ENCODE measurements at regions not wholly inside any gene's neighbourhood (a gene's known extent, or its start where the extent isn't known, plus 50 kb on each side); places are given as distances from the start of the nearest gene placed in this dataset.

DNA sequence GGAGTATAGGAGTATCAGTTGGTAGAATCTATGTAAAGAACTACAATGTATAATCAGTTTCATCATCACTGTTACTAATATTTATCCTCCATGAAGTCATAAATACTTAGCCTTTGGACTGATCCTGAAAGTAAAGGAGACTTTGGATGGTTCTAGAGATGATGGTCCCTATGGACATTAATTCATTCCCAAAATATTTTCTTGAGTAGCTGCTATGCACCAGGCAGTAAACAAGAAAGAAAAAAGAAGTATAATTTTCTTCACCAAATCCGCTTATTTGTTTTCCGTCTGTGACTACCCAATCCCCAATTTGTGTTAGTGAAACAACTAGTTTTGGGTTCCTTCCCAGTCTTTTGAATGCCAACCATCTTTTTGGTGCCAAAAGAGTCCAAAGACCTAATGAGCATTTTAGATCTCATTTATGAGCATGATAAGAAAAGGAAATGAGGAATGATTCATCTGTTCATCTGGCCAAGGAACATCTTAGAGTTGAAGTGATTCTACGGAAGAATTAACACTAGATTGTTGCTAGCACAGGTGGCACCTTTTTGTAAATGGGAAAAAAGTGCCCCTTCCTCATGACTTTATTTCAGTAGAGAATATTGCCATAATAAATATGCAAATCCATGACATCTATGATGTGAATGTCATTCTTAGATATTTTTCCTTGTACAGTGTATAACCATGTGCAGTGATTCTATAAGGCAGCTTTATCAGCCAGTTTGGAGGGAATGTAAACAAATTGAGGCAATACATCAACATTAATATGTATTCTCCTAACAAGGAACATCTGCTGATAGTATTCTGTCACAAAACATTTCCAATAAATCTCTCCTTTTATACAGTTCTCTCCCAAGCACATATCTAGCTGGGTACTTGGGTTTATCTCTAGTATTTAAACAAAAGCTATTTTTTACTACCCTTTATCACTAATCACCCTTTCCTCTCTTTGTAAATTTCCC, 85.1 kb upstream of the CCDC91 start:
- DNase-seq (ENCODE audit: extremely low read depth, low read depth, low spot score), result no peak

DNA sequence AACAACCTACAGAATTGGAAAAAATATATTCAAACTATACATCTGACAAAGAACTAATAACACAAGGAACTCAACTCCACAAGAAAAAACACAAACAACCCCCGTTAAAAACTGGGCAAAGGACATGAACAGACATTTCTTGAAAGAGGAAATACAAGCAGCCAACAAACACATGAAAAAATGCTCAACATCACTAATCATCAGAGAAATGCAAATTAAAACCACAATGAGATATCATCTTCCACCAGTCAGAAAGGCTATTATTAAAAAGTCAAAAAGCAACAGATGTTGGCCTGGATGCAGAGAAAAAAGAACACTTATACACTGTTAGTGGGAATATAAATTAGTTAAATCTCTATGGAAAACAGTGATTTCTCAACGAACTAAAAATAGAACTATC, 82.6 kb upstream of the CCDC91 start:
- DNase-seq (ENCODE audit: extremely low read depth, low read depth, low spot score), result no peak

GRCh38 chr12:28108599-28108998, 81.7 kb upstream of the CCDC91 start:
- DNase-seq (ENCODE audit: extremely low read depth, low read depth, low spot score), result no peak

DNA sequence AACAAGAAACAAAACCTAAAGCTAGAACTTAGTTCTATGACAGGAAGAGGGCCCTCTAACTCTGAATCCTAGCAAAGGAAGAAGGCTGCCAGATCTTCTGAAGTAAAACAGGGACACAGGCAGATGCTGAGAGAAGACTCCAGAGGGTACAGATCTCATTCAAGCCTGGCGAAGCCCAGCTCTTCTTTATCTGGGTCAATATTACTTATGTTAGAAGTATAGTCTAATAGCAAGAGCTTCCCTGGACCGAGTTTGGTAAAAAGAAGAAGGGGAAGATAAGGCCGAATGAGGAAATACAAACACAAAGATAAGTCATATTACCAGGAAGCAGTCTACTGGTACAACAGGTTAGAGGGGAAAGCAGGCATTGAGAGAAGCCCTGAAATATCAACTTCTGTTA, 79.9 kb upstream of the CCDC91 start:
- DNase-seq (ENCODE audit: extremely low read depth, low read depth, low spot score), result no peak

DNA sequence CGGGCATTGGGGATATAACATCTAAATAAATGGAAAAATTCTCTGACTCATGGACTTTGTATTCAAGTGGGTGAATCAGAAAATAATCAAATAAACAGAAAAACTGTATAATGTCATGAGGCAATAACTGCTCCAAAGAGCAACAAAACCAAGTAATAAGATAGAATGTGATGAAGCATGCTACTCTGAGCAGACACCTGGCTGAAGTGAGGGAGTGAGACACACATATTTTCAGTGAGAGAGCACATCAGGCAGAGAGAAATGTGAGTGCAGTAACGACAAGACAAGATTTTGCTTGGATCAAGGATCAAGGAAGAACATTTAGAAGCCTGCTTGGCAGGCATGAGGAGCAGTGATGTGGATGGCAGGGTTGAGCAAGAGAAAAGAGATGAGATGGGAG, 75.8 kb upstream of the CCDC91 start:
- no peak for DNase-seq (ENCODE audit: extremely low read depth, low read depth, low spot score)

DNA sequence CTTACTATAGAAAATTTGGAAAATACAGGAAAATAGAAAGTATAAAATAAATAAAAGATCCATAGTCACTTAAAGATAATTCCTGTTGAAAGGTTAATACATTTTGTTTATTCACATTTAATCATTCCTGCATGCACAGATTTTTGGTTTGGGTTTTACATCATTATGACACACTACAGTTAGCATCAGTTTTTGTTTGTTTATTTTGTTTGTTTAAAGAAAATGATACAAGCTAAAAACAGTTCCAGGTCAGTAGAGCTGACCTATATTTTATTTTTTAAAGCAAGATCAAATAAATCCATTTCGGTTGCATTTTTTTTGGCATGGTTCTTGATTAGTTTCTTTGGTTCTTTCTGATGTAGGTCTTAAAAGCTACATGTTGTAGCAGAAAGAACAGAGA, 68.8 kb upstream of the CCDC91 start:
- no peak for DNase-seq (ENCODE audit: extremely low read depth, low read depth, low spot score)

DNA sequence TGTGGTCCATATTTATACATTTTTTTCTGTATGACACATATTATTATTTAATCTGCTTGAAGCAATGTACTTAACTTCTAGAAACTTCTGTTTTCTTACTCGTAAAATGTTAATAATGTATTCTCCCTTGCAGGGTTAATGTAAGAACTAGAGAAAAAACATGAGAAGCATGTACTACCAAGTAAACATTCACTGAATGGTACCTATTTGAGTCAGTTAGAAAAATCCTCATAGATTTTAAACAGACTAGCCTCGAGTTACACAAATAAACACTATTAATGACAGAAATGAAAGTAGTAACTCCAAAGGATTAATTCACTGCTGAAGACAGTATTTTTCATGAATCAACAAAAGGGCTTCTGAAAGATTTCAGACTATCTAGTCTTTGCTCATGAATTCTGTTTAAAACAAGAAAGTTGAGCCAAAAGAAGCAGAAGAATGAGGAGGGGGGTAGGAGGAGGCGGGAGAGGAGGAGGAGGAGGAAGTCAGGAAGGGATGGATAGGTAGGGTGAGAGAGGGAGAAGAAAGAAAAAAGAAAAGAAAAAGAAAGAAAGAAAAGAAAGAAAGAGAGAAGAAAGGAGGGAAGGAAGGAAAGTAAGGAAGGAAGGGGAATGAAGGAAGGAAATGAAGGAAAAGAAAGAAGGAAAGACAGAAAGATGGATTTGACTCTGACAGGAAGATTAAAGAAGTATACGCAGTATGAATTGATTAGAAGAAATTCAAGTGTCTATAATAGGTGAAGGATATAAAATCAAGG, 68.2 kb upstream of the CCDC91 start:
- no peak for DNase-seq (ENCODE audit: extremely low read depth, low read depth, low spot score)

- no peak for DNase-seq (ENCODE audit: extremely low read depth, low read depth, low spot score)
Measured at GRCh38 chr12:28122756-28123155, 67.5 kb upstream of the CCDC91 start.

DNA sequence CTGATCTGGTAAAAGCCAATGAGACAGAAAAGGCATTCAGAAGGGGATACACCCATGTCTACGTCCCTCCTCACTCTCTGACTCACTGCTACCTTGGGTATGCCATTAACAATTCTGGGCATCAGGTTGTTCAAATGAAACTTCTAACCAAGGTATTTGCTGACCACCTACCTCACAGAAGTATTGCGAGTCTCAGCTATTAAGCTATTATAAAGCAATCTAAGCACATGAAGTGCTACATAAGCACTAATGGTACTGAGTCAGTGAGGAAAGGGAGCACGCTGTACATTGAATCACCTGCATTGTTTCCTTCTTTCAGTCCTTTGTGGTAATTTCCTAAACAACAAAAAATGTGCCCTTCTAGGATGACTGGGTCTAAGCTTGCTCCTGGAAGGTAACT, 62.8 kb upstream of the CCDC91 start:
- no peak for DNase-seq (ENCODE audit: extremely low read depth, low read depth, low spot score)

DNA sequence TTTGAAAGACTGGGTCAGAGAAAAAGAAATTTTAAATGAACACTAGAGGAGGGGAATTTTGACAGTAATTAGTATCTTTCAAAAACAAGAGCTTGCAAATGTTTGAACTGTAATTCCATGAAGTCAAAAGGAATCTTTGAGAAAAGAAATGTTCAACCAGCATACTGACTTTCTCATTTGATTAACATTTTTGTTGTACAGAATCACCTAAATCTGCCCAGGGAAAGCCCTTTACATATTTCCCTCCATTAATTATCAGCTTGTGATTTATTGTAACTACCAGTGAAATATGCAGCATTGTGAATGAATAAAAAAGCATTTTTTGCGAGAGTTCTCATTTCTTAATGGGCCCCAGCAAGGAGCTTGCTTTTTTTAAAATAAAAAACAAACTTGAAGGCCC, 61.2 kb upstream of the CCDC91 start:
- DNase-seq (ENCODE audit: extremely low read depth, low read depth, low spot score), result no peak

DNA sequence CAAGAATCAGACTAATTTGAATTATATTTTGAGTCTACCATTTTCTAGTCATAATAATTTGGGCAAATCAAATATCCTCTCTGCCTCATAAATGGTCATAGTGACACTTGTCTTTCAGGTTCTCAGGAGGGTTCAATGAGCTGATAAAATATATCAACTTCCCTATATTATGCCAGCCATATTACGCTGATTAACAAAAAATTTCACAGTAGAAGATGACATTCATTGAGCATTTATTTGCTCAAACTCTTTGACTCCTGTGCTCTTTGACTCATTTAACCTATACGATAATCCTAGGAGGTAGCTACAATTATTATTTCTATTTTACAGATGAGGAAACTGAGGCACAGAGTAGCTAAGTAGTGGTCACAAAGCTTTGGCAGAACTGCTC, 60.0 kb upstream of the CCDC91 start:
- no peak for DNase-seq (ENCODE audit: extremely low read depth, low read depth, low spot score)

GRCh38 chr12:28130625-28131598, 59.3 kb upstream of the CCDC91 start:
- peak; percentile 97 for DNase-seq (ENCODE audit: extremely low read depth, low read depth, low spot score)

GRCh38 chr12:28132398-28132797, 57.9 kb upstream of the CCDC91 start:
- no peak for DNase-seq (ENCODE audit: extremely low read depth, low read depth, low spot score)

- no peak for DNase-seq (ENCODE audit: extremely low read depth, low read depth, low spot score)
Measured at GRCh38 chr12:28135801-28136439, 54.3 kb upstream of the CCDC91 start.

GRCh38 chr12:28137414-28137813, 52.8 kb upstream of the CCDC91 start:
- no peak for DNase-seq (ENCODE audit: extremely low read depth, low read depth, low spot score)

DNA sequence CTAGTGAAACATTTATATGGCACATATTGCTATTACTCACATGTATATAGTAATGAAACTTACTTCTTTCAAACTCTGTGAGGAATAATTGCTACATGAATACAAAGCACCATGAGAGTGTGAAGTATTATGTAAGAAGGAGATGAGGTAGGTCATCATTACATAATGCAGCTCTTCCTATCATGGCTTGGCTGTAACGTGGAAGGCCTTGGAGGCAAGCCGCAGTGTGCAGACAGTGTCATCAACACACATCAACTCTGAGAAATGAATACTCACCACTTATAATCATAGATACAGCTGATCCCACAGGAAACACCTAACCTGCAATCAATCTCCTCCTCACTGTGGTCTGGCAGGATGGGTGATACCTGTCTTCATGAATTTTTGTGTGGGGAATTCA, 49.9 kb upstream of the CCDC91 start:
- no peak for DNase-seq (ENCODE audit: extremely low read depth, low read depth, low spot score)

All from glomerular endothelial cell (primary cell).